Lung microvascular endothelial cell (primary cell): ENCODE measurements at regions not wholly inside any gene's neighbourhood (a gene's known extent, or its start where the extent isn't known, plus 50 kb on each side); places are given as distances from the start of the nearest gene placed in this dataset.

Experiments used
- DNase-seq, 2 donors: peaks; one replicate each; pipeline versions ENCODE4 v3.0.0 to v3.0.0-alpha.2; 2010; ENCODE audit warnings: low read depth in 2 of 2

DNA sequence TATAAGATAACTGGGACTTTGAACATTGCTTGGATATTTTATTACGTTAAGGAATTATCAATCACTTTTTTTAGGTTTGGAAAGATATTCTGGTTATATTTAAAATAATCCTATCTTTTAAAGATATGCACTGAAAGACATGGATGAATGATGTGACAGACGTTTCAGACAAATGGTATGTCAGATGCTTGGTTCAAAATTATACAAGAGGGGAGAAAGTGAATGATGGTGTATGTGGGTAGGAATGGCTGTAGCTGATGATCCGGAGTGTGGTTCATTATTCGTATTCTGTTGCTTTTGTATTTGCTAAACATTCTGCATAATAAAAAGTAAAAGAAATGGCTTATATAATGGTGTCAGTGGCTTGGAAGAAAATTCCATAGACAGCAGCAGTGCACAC lies 51.0 kb upstream of the SNRPB2 start:
- DNase-seq = no peak

DNA sequence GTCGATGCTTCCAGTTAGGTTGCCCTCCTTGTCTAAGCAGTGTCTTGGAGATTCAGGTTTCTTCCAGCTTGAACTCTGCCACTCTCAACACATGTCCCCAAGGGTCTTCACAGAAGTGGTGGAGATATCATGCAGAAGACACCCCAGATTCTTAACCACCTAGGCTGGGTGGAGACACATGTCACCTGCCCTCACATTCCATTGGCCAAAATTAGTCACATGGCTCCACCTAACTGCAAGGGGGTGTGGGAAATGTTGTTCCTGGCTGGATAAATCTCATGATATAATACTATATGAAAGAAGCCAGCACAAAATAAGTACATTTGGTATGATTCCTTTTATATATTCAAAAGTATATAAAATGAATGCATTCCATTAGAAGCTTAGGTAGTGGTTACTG lies 52.9 kb upstream of the SNRPB2 start:
- no peak for DNase-seq

DNA sequence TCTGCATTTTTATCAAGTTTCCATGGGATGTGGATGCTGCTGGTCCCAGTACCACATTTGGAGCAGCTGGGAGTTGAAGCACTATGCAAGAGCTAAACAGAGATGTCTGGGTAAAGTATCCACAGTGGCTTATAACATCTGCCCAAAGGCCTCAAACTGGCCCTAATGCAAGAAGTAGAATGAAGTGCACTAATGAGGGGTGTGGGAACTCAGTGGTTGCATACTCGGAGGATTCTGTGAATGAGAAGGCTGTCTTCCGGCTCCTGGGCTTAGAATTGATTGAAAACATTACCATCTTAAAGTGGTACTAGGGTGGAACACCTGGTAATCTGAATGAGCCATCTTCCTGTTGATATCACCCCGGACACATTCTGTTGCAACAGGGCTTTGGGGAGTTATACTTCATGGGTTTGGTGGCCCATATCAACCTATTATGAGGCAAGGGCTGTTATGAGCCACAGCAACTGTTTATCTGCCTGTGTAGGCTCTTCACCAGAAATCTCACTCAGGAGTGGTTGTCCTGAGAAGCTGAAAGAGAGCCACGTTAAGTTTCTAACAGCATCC lies 54.7 kb upstream of the SNRPB2 start:
- DNase-seq = no peak

- DNase-seq = no peak
These were observed 55.6 kb upstream of the SNRPB2 start for GRCh38 chr20:16674243-16674642.

DNA sequence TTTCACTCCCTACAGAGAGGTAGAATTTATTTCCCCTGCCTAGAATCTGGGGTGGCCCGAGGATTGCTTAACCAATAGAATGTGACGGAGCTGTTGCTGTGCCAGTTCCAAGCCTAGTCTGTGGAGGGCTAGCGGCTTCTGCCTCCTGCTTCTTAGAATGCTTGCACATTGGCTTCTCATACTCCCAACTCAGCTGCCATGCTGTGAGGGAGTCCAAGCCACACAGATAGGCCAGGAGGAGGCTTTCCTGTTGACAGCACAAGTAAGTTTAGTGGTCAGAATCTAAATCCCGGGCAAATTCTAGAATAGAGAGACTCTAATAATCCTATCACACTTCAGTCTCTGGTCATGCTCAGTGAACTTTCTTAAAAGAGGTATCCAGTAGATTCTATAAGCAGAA lies 57.5 kb upstream of the SNRPB2 start:
- DNase-seq = no peak

- no peak for DNase-seq
These were observed 58.1 kb upstream of the SNRPB2 start for GRCh38 chr20:16671753-16672152.

GRCh38 chr20:16666272-16666671 lies 63.6 kb upstream of the SNRPB2 start:
- no peak for DNase-seq

GRCh38 chr20:16664020-16664419 lies 65.8 kb upstream of the SNRPB2 start:
- DNase-seq = no peak

DNA sequence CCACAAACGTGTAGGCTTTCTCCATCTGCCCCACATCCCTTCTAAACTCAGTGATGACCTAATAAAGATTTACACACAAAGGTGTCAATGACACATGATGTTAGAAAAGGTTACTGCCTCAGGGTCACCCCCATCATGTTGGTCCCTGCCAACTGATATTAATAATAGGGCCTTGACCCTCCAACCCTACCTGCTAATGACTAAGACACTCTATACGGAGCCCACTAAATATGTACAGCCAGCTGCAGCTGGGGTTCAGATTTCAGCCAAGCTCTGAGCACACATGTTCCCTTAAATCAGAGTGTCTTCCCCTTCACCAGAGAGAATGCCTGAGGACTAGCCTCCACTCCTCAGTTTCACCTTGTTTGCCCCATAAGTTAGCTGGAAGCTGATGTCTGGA lies 67.4 kb upstream of the SNRPB2 start:
- no peak for DNase-seq

- DNase-seq = peak; percentile 3 to 12
These were observed 68.1 kb upstream of the SNRPB2 start for GRCh38 chr20:16661756-16662155.

DNA sequence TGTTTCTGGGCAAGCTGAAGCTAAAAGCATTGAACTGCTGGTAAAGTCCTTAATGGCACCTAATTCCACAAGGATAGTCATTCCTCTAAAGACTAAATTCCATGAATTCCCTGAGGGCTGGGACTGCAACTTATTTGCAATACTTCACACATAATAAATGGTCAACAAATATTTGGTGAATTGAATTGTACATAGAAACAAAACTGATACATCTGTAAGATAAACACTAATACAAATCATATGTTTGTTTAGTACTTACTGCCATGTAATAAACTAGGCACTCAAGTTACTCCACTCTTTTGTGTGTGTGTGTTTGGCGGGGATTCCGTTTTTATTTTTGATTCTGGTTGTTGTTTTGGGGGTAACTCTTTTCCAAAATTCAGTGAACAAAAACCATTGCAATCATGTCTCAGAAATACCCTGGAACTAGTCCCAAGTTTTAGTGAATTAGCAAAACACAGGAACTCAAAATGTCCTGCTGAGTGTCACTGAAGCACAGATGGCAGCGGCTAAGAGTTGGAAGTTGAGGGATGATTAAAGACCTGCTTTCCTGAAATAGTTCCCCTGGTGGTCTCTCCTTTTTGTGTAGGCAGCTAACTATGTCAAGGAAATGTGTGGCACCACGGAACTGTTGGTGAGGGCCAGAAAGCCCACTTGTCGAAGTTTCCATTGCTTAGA lies 74.8 kb upstream of the SNRPB2 start:
- DNase-seq = no peak

GRCh38 chr20:16653266-16653665 lies 76.6 kb upstream of the SNRPB2 start:
- no peak for DNase-seq

- DNase-seq = no peak
These were observed 74.8 kb upstream of the KIF16B start for GRCh38 chr20:16647875-16648597.

DNA sequence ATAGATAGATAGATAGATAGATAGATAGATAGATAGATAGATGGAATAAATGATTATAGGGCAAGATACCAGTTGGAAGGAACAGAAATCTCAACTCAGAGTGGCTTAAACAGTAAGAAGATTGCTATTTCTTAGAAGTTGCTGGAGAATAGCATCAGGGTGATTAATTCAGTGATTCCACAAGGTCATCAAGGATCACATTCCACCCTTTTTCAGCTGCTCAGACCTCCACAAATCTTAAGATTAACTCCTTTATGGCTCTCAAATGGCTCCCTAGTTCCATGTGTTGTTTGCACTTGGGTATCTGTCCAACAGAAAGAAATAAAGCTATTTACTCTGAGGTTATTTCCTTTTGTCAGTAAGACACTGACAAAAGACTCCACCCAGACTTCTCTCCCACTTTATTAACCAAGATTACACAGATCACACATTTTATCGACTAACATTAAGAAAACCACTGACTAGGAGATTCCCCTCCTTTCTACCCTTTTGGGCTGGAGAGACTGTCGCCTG lies 68.3 kb upstream of the KIF16B start:
- DNase-seq = no peak

DNA sequence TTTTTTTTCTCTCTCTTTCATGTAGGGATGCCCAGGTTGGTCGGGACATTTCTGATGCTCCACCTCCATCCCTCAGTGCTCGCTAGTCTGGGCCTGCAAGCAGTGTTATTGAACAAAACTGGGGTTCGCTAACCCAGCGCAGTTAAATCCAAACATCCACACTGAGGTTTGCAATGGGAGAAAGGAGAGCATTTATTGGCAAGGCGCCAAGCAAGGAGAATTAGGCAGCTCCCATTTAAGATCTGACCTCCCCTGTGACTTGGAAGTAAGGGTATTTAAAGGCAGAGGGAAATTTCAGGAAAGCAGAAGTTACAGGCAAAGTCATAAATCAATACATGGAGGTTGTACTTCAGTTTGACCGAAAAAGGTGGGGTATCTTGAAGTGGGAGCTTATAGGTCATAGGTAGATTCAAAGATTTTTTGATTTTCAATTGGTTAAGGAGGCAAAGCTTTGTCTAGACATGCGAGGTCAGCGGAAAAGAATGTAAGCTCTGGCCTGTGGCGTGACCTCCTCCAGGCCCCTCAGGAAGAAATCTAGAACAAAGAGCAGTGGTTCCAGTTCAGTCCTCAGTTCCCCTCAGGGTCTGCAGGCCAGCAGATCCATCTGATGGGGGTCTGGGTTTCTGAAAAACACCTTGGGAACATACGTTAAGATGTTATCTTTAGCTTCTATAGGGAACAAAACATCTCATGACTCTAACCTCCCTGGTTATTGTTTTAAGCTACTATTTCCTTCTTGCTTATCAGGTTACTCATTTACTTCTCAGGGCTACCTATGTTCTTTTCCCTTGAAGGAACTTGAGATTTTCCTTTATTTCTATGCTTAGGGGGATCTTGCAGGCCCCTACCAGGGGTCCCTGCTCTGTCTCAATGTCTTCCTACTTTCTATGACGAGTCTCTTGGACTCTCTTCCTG lies 66.0 kb upstream of the KIF16B start:
- DNase-seq = no peak

- DNase-seq = no peak
These were observed 64.5 kb upstream of the KIF16B start for GRCh38 chr20:16637797-16638196.

GRCh38 chr20:16626849-16627248 lies 53.6 kb upstream of the KIF16B start:
- no peak for DNase-seq

GRCh38 chr20:16624106-16624505 lies 50.9 kb upstream of the KIF16B start:
- no peak for DNase-seq
